Erythroblast (primary cell): ENCODE measurements at regions not wholly inside any gene's neighbourhood (a gene's known extent, or its start where the extent isn't known, plus 50 kb on each side); places are given as distances from the start of the nearest gene placed in this dataset.

Experiments
- DNase-seq, 2 experiments: peaks; one replicate each; lab custom pipeline; 2025; lab: John Stamatoyannopoulos, UW
- GATA1 ChIP-seq: IDR thresholded peaks from 2 replicates; pipeline ENCODE4 v1.6.1; 2011; ENCODE audit warnings: low read depth, mild to moderate bottlenecking, control low read depth, low read length, moderate library complexity
- POLR2A ChIP-seq: IDR thresholded peaks from 2 replicates; pipeline ENCODE4 v1.6.1; 2011; ENCODE audit warnings: mild to moderate bottlenecking, low read length

- TF ChIP-seq GATA1 (no peak), POLR2A (no peak)
- no peak for DNase-seq
These were observed 473.6 kb downstream of the SI start for GRCh38 chr3:164604687-164605086.

DNA sequence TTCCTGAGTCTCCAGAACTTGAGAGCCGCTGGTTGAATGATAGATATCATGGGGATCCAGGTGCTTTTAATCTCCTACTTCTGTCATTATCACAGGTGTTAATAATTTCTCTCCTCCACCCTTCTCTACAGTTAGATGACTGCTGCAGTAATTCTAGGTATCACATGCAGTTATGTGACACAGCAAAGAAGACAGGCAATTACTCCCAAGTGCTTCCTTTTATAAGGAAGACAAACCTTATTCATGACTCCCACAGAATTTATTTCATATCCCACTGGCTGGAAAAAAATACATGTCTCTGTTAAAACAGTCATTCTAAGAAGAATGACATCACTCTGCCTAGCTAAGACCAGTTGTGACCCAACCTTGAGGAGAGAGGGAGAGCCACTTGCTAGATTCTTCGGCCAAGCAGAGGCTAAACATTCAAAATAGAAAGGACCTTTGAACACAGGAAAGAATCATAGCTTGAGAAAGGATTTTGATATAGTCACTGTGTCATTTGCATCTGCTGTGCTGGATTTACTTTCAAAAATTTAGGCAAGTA lies 500.6 kb downstream of the SI start:
- no peak for DNase-seq

GRCh38 chr3:164572436-164572835 lies 505.9 kb downstream of the SI start:
- no peak for DNase-seq
- TF ChIP-seq POLR2A, result no peak
- no peak for TF ChIP-seq GATA1

More for the DNA sequence above, 500.6 kb downstream of the SI start:
- TF ChIP-seq POLR2A (no peak), GATA1 (no peak)

- no peak for DNase-seq
- TF ChIP-seq GATA1, result no peak
- no peak for TF ChIP-seq POLR2A
These were observed 527.4 kb downstream of the SI start for GRCh38 chr3:164550857-164551256.

GRCh38 chr3:164539215-164539614 lies 539.1 kb downstream of the SI start:
- TF ChIP-seq GATA1, result no peak
- TF ChIP-seq POLR2A, result no peak
- no peak for DNase-seq

- TF ChIP-seq POLR2A, result no peak
- TF ChIP-seq GATA1, result no peak
- DNase-seq, result no peak
These were observed 540.8 kb downstream of the SI start for GRCh38 chr3:164537485-164537884.

DNA sequence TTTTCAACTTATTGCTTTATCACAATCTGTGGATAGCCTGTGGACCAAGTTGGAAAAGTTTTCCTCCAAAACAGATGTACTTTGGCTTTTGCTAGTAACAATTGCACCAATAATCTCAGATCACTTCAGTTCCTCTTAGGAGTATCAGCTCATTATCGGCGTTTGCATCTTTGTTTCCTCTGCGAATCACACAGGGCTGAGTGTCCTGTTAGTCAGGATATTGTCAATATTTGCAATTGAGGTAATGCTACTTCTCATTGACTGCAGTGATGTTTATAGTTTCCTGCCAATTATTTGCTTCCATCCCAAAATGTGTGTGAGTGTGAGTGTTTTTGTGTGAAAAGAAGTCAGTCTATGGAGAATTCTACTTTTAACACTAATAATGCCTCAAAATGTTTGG lies 545.0 kb downstream of the SI start:
- TF ChIP-seq POLR2A (no peak), GATA1 (no peak)

DNA sequence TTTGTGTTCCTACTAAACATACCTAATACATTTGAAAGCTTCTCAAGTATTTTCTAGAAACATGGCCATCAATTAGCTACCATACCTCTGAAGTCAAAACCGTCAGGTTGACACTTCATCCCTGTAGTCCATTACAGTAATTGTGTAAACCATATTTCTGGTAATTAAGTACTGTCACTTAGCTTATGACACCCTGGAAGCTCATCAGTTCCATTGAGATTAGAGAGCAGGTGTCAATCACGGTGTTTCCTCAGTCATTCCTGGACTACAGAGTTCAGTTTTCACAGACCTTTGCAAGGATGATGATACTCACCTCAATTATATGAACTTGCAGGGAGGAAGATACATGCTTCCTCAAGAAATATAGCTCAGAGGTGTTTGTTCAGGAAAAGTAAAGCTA lies 552.0 kb downstream of the SI start:
- no peak for DNase-seq
- TF ChIP-seq POLR2A, result no peak

More for the DNA sequence above, 545.0 kb downstream of the SI start:
- no peak for DNase-seq

- no peak for DNase-seq
- TF ChIP-seq GATA1 (no peak), POLR2A (no peak)
These were observed 554.1 kb downstream of the SI start for GRCh38 chr3:164524201-164524600.

GRCh38 chr3:164522073-164522763 lies 556.1 kb downstream of the SI start:
- DNase-seq, result no peak
- TF ChIP-seq POLR2A (no peak), GATA1 (no peak)

DNA sequence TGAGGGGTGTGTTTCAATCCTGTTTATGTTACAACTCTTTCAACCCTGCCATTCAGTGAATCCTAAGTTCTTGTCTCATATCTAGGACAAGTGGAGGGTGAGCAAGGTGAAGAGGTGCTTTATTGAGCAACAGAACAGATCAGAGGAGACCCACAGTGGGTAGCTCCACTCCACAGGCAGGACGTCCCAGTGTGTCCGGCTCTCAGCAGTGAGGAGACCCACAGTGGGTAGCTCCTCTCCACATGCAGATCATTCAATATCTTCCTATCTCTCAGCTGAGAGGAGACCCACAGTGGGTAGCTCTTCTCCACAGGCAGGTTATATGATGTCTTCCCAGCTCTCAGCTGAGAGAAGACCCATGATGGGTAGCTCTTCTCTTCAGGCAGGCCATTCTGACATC lies 556.7 kb downstream of the SI start:
- no peak for DNase-seq
- TF ChIP-seq GATA1, result no peak
- no peak for TF ChIP-seq POLR2A

DNA sequence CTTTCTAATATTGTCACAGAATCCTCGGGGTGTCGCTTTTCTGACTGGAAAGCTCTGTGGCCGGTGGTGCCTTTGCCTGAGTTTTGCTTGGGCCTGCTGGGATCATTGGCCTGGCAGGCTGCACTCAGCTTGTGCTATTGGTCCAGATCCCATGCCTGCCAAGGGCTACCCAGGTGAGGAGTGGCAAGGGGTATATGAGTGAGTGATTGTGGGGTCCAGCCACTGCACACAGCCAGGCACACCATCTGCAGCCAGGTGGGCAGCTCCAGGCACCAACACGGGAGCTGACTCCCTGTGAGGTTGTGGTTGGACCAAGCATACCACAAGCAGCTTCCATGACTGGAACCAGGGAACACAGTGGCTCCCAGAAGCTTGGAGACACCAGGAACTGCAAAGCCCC lies 557.2 kb downstream of the SI start:
- DNase-seq, result no peak
- TF ChIP-seq GATA1 (no peak), POLR2A (no peak)

DNA sequence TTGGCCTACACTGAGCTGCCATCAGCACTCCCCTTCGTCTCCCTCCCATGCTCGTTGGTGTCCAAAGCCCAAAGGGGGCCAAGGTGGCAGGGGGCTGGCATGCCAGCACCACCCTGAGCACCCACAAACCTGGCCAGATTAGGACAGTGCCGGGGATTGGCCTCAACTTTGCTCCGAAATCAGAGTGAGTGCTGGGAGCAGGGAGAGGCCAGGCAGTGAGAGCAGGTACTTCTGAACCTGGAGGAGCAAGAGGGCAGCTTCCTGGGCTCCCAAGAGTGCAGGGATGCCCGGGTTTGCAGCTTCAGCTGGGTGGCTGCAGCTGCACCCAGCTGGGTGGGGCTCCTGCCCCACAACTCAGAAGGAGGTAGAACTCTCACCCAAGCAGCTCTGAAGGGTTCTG lies 563.0 kb downstream of the SI start:
- TF ChIP-seq POLR2A, result no peak
- no peak for TF ChIP-seq GATA1
- DNase-seq, result no peak

DNA sequence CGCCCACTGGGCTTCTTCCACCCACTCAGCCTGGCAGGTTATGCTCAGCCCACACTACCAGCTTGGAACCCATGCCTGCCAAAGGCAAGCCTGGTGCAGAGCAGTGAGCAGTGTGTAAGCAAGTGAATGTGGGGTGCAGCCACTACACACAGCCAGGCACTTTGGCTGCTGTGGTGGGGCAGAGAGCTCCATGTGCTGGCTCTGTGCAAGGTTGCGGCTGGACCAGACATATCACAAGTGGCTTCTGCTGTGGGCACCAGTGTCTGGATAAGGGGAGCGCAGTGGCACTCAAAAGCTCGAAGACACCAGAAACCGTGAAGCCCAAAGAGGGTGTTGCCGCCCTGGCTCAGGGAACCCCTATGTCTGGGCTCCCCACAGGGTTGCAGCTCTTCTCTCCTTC lies 563.7 kb downstream of the SI start:
- no peak for TF ChIP-seq GATA1
- TF ChIP-seq POLR2A, result no peak
- DNase-seq, result no peak

- no peak for DNase-seq
- TF ChIP-seq GATA1, result no peak
- TF ChIP-seq POLR2A, result no peak
These were observed 570.4 kb downstream of the SI start for GRCh38 chr3:164507886-164508285.

DNA sequence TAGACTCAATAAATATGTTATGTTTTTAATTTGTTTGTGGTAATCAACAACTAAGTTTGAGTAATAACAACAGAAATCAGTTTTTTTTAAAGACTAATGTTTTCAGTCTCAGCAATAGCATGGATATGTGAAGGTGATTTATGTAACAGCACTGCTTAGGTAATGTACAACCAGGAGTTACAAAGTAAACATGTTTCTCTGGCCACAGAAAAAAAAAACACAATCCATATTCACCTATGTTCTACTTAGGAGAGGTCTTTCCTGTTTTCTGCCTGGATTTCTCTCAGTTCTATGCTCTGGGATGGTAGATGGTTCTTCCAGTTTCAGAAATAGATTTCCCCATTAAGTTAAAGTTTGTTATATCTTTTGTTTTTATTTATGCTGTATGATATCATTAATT lies 579.4 kb downstream of the SI start:
- DNase-seq, result no peak
- TF ChIP-seq POLR2A (no peak), GATA1 (no peak)
